HepG2 (cell line): ENCODE measurements at regions not wholly inside any gene's neighbourhood (a gene's known extent, or its start where the extent isn't known, plus 50 kb on each side); places are given as distances from the start of the nearest gene placed in this dataset.

Experiments
- ATAC-seq: fragments of 200-7000 bp; cut with Tn5 transposase; 3 replicates; pipeline ENCODE4 v1.9.1; 2020; ENCODE audit warnings: mild to moderate bottlenecking, moderate library complexity
- BruUV-seq: library from RNA; stranded (reverse); fragments of 400-500 nt; replicated peaks from 2 replicates; lab custom pipeline; 2021; lab: Mats Ljungman, UMichigan
- CTCF ChIA-PET: fragments of 300-600 bp; formaldehyde crosslinking; extraction: SDS; loops from one replicate; lab custom pipeline; 2021; ENCODE audit warnings: low total read pairs, inconsistent platforms, low intra/inter-chr PET ratio; lab: Yijun Ruan, JAX
- POLR2A ChIA-PET: fragments of 350-600 bp; sonication (Branson Sonifier 250); formaldehyde crosslinking; loops from one replicate; lab custom pipeline; 2020; ENCODE audit warnings: antibody characterized with exemption, inconsistent platforms; lab: Yijun Ruan, JAX
- DNase-seq: peaks from one replicate; pipeline ENCODE4 v3.0.0-alpha.2; 2015; ENCODE audit warnings: low spot score
- FAIRE-seq: peaks from 3 replicates; lab custom pipeline; 2011; peaks lifted over from hg19 to GRCh38; lab: Jason Lieb, UNC
- H2AFZ ChIP-seq: one replicate; pipeline ENCODE4 v1.6.1; 2011; ENCODE audit warnings: low read length, inconsistent platforms
- H3K27ac ChIP-seq: fragments of 300-600 bp; 3 replicates; pipeline ENCODE4 v1.8.0; 2011; ENCODE audit warnings: mixed run types, mild to moderate bottlenecking, mixed read lengths, low read length, inconsistent platforms; ENCODE audit not compliant: insufficient read depth; ENCODE audit errors: extremely low read length
- H3K27me3 ChIP-seq, 2 experiments: fragments of 200-600 bp in 1 of 2; 2 replicates in 1 of 2; 3 replicates in 1 of 2; pipeline versions ENCODE4 v1.6.0 to v1.8.0; 2011; ENCODE audit warnings: low read length in 2 of 2, mild to moderate bottlenecking in 2 of 2, moderate library complexity in 2 of 2, inconsistent platforms in 1 of 2; ENCODE audit not compliant: insufficient read depth in 2 of 2, control insufficient read depth in 1 of 2
- H3K36me3 ChIP-seq, 2 experiments: fragments of 200-600 bp in 1 of 2; replicated peaks in 1 of 2; 2 replicates in 1 of 2; 3 replicates in 1 of 2; pipeline versions ENCODE4 v1.5.1 to v1.8.0; 2011; ENCODE audit warnings: low read length in 2 of 2, inconsistent platforms in 1 of 2; ENCODE audit not compliant: insufficient read depth in 2 of 2, control insufficient read depth in 1 of 2
- H3K4me1 ChIP-seq: 2 replicates; pipeline ENCODE4 v1.5.1; 2012; ENCODE audit warnings: low read length, inconsistent platforms; ENCODE audit not compliant: insufficient read depth
- H3K4me2 ChIP-seq: 2 replicates; pipeline ENCODE4 v1.6.0; 2011; ENCODE audit warnings: low read depth, low read length, inconsistent platforms
- H3K4me3 ChIP-seq, 3 experiments: fragments of 200-600 bp in 1 of 3; sonication (generic), shearing (Covaris generic) in 1 of 3; replicated peaks in 1 of 3; 2 replicates each; pipeline ENCODE4 v1.5.1; 2011 to 2016; ENCODE audit warnings: low read length in 3 of 3, inconsistent platforms in 2 of 3, low read depth in 2 of 3, mild to moderate bottlenecking in 2 of 3, control low read depth in 1 of 3, mixed read lengths in 1 of 3; ENCODE audit not compliant: insufficient read depth in 1 of 3
- H3K79me2 ChIP-seq: one replicate; pipeline ENCODE4 v1.6.1; 2011; ENCODE audit warnings: low read length, inconsistent platforms; ENCODE audit not compliant: insufficient read depth
- H3K9ac ChIP-seq: 2 replicates; pipeline ENCODE4 v1.6.0; 2011; ENCODE audit warnings: mild to moderate bottlenecking, low read depth, low read length, inconsistent platforms; ENCODE audit not compliant: insufficient read depth
- H3K9me3 ChIP-seq: 2 replicates; pipeline ENCODE4 v1.5.1; 2012; ENCODE audit warnings: mild to moderate bottlenecking, low read length
- H4K20me1 ChIP-seq: 2 replicates; pipeline ENCODE4 v1.6.0; 2011; ENCODE audit warnings: inconsistent platforms, mild to moderate bottlenecking, low read length, moderate library complexity; ENCODE audit not compliant: insufficient read depth
- CHCHD3 ChIP-seq: sonication (generic); formaldehyde crosslinking; IDR thresholded peaks from 2 replicates; pipeline ENCODE4 v1.8.0; 2022; ENCODE audit warnings: mild to moderate bottlenecking, missing genetic modification reagents, moderate library complexity
- PTBP1 ChIP-seq: fragments of 200-400 bp; formaldehyde crosslinking; IDR thresholded peaks from 2 replicates; pipeline ENCODE4 v1.6.1; 2018; ENCODE audit warnings: low read length, low read depth; ENCODE audit not compliant: poor library complexity, severe bottlenecking
- RXRB ChIP-seq: IDR thresholded peaks from 2 replicates; pipeline ENCODE4 v1.6.1; 2016; ENCODE audit warnings: borderline replicate concordance, missing genetic modification reagents, missing compliant biosample characterization
- SMAD3 ChIP-seq: sonication (generic); formaldehyde crosslinking; IDR thresholded peaks from 2 replicates; pipeline ENCODE4 v1.4.0; 2020; ENCODE audit warnings: missing genetic modification reagents
- ZC3H13 ChIP-seq: sonication (generic); formaldehyde crosslinking; IDR thresholded peaks from 2 replicates; pipeline ENCODE4 v1.8.1; 2023; ENCODE audit warnings: mild to moderate bottlenecking, missing genetic modification reagents, moderate library complexity
- ZNF333 ChIP-seq: sonication (generic); formaldehyde crosslinking; IDR thresholded peaks from 2 replicates; pipeline ENCODE4 v1.4.0; 2020; ENCODE audit warnings: mild to moderate bottlenecking, missing genetic modification reagents, borderline replicate concordance
- WGBS: methylation state at CpG from one replicate; pipeline ENCODE4 v1.1.6; 2017; ENCODE audit warnings: low lambda C conversion rate; 5-methylcytosine and 5-hydroxymethylcytosine counted together
- in situ Hi-C: cut with HindIII; loops from 2 replicates; pipeline ENCODE4 v1.10.0; 2017; ENCODE audit warnings: low pct_unique_long_range_greater_than_20kb; ENCODE audit not compliant: extremely low pct_ligation_motif_present
- intact Hi-C: fragments of 100-400 bp; cut with micrococcal nuclease; formaldehyde crosslinking; loops from one replicate; pipeline ENCODE4 v1.10.0; 2022; ENCODE audit not compliant: unreplicated experiment
- TF ChIP-seq, protein P1 (sequence below): sonication (generic); formaldehyde crosslinking; IDR thresholded peaks from 2 replicates; pipeline ENCODE4 v1.4.0; 2020; ENCODE audit warnings: mild to moderate bottlenecking, low read depth, missing genetic modification reagents
- TF ChIP-seq, protein P2 (sequence below): sonication (generic); formaldehyde crosslinking; IDR thresholded peaks from 2 replicates; pipeline ENCODE4 v1.4.0; 2020; ENCODE audit warnings: missing genetic modification reagents
- TF ChIP-seq, protein P3 (sequence below): IDR thresholded peaks from 2 replicates; pipeline ENCODE4 v1.6.1; 2016; ENCODE audit warnings: low read depth, control low read depth

DNA sequence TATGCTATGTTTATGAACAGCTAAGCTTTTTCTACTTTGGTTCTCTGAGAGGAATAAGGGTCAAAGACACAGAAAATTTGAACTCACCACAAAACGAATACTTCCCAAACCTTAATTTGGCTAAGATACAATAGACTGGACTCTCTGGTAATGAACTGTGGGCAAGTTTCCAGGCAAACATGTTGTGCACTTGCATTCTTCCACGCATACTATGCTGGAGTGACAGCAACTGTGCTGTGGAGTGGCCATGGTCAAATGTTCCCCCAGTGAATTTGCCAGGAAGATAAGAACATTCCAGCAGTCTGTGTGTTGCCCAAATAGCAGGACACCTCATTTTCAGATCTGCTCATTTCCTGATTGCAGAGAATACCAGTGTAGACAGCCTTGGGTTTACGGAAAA, 275.3 kb upstream of the IL12B start:
- BruUV-seq, result no TSS peak
- POLR2A ChIA-PET, result no interaction called here
- TF ChIP-seq RXRB (CRISPR knock-in tag), result no peak
- TF ChIP-seq ZNF333 (CRISPR knock-in tag), result no peak
- TF ChIP-seq ZC3H13 (CRISPR knock-in tag), result no peak
- TF ChIP-seq PTBP1, result no peak
- TF ChIP-seq, protein P1, sequence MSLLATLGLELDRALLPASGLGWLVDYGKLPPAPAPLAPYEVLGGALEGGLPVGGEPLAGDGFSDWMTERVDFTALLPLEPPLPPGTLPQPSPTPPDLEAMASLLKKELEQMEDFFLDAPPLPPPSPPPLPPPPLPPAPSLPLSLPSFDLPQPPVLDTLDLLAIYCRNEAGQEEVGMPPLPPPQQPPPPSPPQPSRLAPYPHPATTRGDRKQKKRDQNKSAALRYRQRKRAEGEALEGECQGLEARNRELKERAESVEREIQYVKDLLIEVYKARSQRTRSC, result no peak
- TF ChIP-seq CHCHD3 (CRISPR knock-in tag), result no peak
- no peak for TF ChIP-seq SMAD3 (CRISPR knock-in tag)
- TF ChIP-seq, protein P2, sequence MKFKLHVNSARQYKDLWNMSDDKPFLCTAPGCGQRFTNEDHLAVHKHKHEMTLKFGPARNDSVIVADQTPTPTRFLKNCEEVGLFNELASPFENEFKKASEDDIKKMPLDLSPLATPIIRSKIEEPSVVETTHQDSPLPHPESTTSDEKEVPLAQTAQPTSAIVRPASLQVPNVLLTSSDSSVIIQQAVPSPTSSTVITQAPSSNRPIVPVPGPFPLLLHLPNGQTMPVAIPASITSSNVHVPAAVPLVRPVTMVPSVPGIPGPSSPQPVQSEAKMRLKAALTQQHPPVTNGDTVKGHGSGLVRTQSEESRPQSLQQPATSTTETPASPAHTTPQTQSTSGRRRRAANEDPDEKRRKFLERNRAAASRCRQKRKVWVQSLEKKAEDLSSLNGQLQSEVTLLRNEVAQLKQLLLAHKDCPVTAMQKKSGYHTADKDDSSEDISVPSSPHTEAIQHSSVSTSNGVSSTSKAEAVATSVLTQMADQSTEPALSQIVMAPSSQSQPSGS (CRISPR knock-in tag), result no peak
- TF ChIP-seq, protein P3, sequence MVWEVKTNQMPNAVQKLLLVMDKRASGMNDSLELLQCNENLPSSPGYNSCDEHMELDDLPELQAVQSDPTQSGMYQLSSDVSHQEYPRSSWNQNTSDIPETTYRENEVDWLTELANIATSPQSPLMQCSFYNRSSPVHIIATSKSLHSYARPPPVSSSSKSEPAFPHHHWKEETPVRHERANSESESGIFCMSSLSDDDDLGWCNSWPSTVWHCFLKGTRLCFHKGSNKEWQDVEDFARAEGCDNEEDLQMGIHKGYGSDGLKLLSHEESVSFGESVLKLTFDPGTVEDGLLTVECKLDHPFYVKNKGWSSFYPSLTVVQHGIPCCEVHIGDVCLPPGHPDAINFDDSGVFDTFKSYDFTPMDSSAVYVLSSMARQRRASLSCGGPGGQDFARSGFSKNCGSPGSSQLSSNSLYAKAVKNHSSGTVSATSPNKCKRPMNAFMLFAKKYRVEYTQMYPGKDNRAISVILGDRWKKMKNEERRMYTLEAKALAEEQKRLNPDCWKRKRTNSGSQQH (CRISPR knock-in tag), result no peak
- FAIRE-seq (no peak), DNase-seq (no peak), ATAC-seq (no peak)
- CTCF ChIA-PET, result no interaction called here
- Histone ChIP-seq H3K79me2 (no peaks in the 10 kb centered on the region), H3K4me1 (no peaks in the 10 kb centered on the region), H3K9ac (no peak overlapping the region), H3K27me3 (no peaks in the 10 kb centered on the region), H3K4me3 (no peak overlapping the region), H3K4me2 (no peak overlapping the region), H2AFZ (no peak overlapping the region), H3K27ac (no peak overlapping the region), H3K9me3 (no peaks in the 10 kb centered on the region), H4K20me1 (no peaks in the 10 kb centered on the region), H3K36me3 (no peaks in the 10 kb centered on the region)
- WGBS, result 15% methylated on average over 3 of the region's 3 CpGs
- intact Hi-C loops, result no loop called here
- in situ Hi-C loops, result no loop called here
